Endothelial cell of umbilical vein (primary cell): ENCODE measurements at regions not wholly inside any gene's neighbourhood (a gene's known extent, or its start where the extent isn't known, plus 50 kb on each side); places are given as distances from the start of the nearest gene placed in this dataset.
"Not testable (repeated sequence)": the region's sequence is repeated elsewhere in the genome, so short reads cannot be mapped to it uniquely, and the experiment has no call there.

ENCODE experiments used
- BruUV-seq: library from RNA; stranded (reverse); fragments of 400-500 nt; replicated peaks from 2 replicates; lab custom pipeline; 2021; lab: Mats Ljungman, UMichigan
- CTCF ChIA-PET: fragments of 300-600, 350-600 bp; sonication (Branson Sonifier 250); formaldehyde crosslinking; loops from one replicate; lab custom pipeline; 2021; ENCODE audit warnings: antibody characterized with exemption, inconsistent platforms; lab: Charles Lee
- POLR2A ChIA-PET: fragments of 300-600, 350-600 bp; sonication (Branson Sonifier 250); formaldehyde crosslinking; loops from one replicate; lab custom pipeline; 2021; ENCODE audit warnings: antibody characterized with exemption, inconsistent platforms; lab: Charles Lee
- DNase-seq: peaks from one replicate; pipeline ENCODE4 v3.0.0-alpha.2; 2011; ENCODE audit warnings: low read depth, low spot score
- FAIRE-seq: peaks from 2 replicates; lab custom pipeline; 2011; peaks lifted over from hg19 to GRCh38; lab: Jason Lieb, UNC
- H2AFZ ChIP-seq: 2 replicates; pipeline ENCODE4 v1.6.0; 2012; ENCODE audit warnings: low read depth, low read length, control low read depth, inconsistent platforms
- H3K27ac ChIP-seq: 2 replicates; pipeline ENCODE4 v1.5.1; 2011; ENCODE audit warnings: low read depth, mild to moderate bottlenecking, control low read depth, low read length, moderate library complexity; ENCODE audit not compliant: insufficient read depth
- H3K27me3 ChIP-seq, 2 experiments: 2 replicates each; pipeline versions ENCODE4 v1.6.0 to v1.6.1; 2011; ENCODE audit warnings: low read length in 2 of 2, mixed read lengths in 1 of 2; ENCODE audit not compliant: control insufficient read depth in 2 of 2, insufficient read depth in 2 of 2
- H3K36me3 ChIP-seq, 2 experiments: 2 replicates in 1 of 2; 3 replicates in 1 of 2; pipeline ENCODE4 v1.5.1; 2011; ENCODE audit warnings: low read length in 2 of 2, mild to moderate bottlenecking in 1 of 2, moderate library complexity in 1 of 2; ENCODE audit not compliant: control insufficient read depth in 2 of 2, insufficient read depth in 2 of 2; ENCODE audit errors: extremely low read depth in 1 of 2
- H3K4me1 ChIP-seq: 3 replicates; pipeline ENCODE4 v1.5.1; 2011; ENCODE audit warnings: mild to moderate bottlenecking, low read length; ENCODE audit not compliant: control insufficient read depth, insufficient read depth; ENCODE audit errors: extremely low read depth
- H3K4me2 ChIP-seq: 2 replicates; pipeline ENCODE4 v1.6.1; 2011; ENCODE audit warnings: low read length, control low read depth, mixed read lengths; ENCODE audit not compliant: insufficient read depth
- H3K4me3 ChIP-seq, 3 experiments: fragments of 200-600 bp in 1 of 3; sonication (generic), shearing (Covaris generic) in 1 of 3; replicated peaks in 1 of 3; 2 replicates each; pipeline ENCODE4 v1.5.1; 2011 to 2016; ENCODE audit warnings: control low read depth in 3 of 3, low read length in 3 of 3, mild to moderate bottlenecking in 2 of 3, inconsistent platforms in 1 of 3, low read depth in 1 of 3, moderate library complexity in 1 of 3; ENCODE audit not compliant: insufficient read depth in 1 of 3
- H3K79me2 ChIP-seq: 2 replicates; pipeline ENCODE4 v1.6.0; 2012; ENCODE audit warnings: low read length, inconsistent platforms; ENCODE audit not compliant: control insufficient read depth, insufficient read depth
- H3K9ac ChIP-seq: replicated peaks from 2 replicates; pipeline ENCODE3; 2011; ENCODE audit warnings: low read length, control low read depth; ENCODE audit not compliant: insufficient read depth; ENCODE audit errors: extremely low read depth
- H3K9me1 ChIP-seq: replicated peaks from 3 replicates; pipeline ENCODE4 v1.6.0; 2011; ENCODE audit warnings: mild to moderate bottlenecking, low read length; ENCODE audit not compliant: control insufficient read depth, insufficient read depth; ENCODE audit errors: extremely low read depth
- H3K9me3 ChIP-seq: replicated peaks from 2 replicates; pipeline ENCODE4 v1.5.1; 2012; ENCODE audit warnings: low read length, inconsistent platforms; ENCODE audit not compliant: control insufficient read depth, insufficient read depth
- H4K20me1 ChIP-seq: replicated peaks from 2 replicates; pipeline ENCODE3; 2011; ENCODE audit warnings: mild to moderate bottlenecking, low read length; ENCODE audit not compliant: control insufficient read depth, insufficient read depth; ENCODE audit errors: extremely low read depth
- CTCF ChIP-seq, 2 donors: IDR thresholded peaks; 1 replicate in 1 of 2; 2 replicates in 1 of 2; pipeline ENCODE4 v1.5.1; 2011; ENCODE audit warnings: low read length in 2 of 2, mild to moderate bottlenecking in 2 of 2, moderate library complexity in 2 of 2, control low read depth in 1 of 2, inconsistent platforms in 1 of 2, low read depth in 1 of 2; ENCODE audit not compliant: insufficient read depth in 1 of 2; ENCODE audit errors: extremely low read depth in 1 of 2
- EZH2 ChIP-seq: IDR thresholded peaks from 2 replicates; pipeline ENCODE4 v1.6.1; 2012; ENCODE audit warnings: borderline replicate concordance, low read depth, mild to moderate bottlenecking, moderate library complexity, low read length, inconsistent platforms; ENCODE audit not compliant: severe bottlenecking
- FOS ChIP-seq: IDR thresholded peaks from 2 replicates; pipeline ENCODE4 v1.6.1; 2011; ENCODE audit warnings: mild to moderate bottlenecking, low read length, moderate library complexity, borderline replicate concordance; ENCODE audit not compliant: insufficient read depth
- GATA2 ChIP-seq: IDR thresholded peaks from 2 replicates; pipeline ENCODE4 v1.7.0; 2011; ENCODE audit warnings: low read depth, mild to moderate bottlenecking, moderate library complexity, mixed read lengths, low read length; ENCODE audit not compliant: insufficient read length, insufficient read depth
- JUN ChIP-seq: IDR thresholded peaks from 2 replicates; pipeline ENCODE4 v1.6.1; 2011; ENCODE audit warnings: borderline replicate concordance, low read depth; ENCODE audit not compliant: insufficient read length, insufficient read depth
- MAX ChIP-seq: IDR thresholded peaks from 2 replicates; pipeline ENCODE4 v1.6.1; 2011; ENCODE audit not compliant: insufficient read depth, insufficient read length
- MYC ChIP-seq: IDR thresholded peaks from one replicate; pipeline ENCODE4 v1.6.1; 2011; ENCODE audit warnings: mild to moderate bottlenecking, low read depth, low read length
- POLR2A ChIP-seq: IDR thresholded peaks from 2 replicates; pipeline ENCODE4 v1.6.1; 2012; ENCODE audit warnings: low read depth, mild to moderate bottlenecking, control low read depth, low read length
- POLR2AphosphoS5 ChIP-seq: IDR thresholded peaks from 2 replicates; pipeline ENCODE4 v1.6.1; 2012; ENCODE audit warnings: low read depth, mild to moderate bottlenecking, control low read depth, low read length, moderate library complexity; ENCODE audit not compliant: insufficient read depth
- dilution Hi-C: fragments of 300-500 bp; cut with MboI; formaldehyde crosslinking; loops from one replicate; pipeline ENCODE4 v1.15.0; 2019; ENCODE audit warnings: low sequenced_read_pairs; ENCODE audit not compliant: extremely low pct_ligation_motif_present
- intact Hi-C: fragments of 100-400 bp; cut with micrococcal nuclease; formaldehyde crosslinking; loops from one replicate; pipeline ENCODE4 v1.10.0; 2022

GRCh38 chr5:43798740-43799139, 195.8 kb downstream of the NNT start:
- peaks cover 3% of the 10 kb centered on the region for H4K20me1 ChIP-seq
- intact Hi-C loops (no loop called here), dilution Hi-C loops (no loop called here)
- TF ChIP-seq JUN = no peak
- no peak for TF ChIP-seq MAX
- no peak for TF ChIP-seq EZH2
- no peak for TF ChIP-seq CTCF (IDR thresholded peaks at IDR 0.05; ENCODE audit: extremely low read depth in 1 of 2, insufficient read depth in 1 of 2, low read depth in 1 of 2, low read length in 2 of 2)
- no peak for TF ChIP-seq POLR2AphosphoS5
- TF ChIP-seq MYC = no peak
- TF ChIP-seq GATA2 = no peak
- TF ChIP-seq POLR2A = no peak
- no peak for TF ChIP-seq FOS
- no peak overlapping the region for H3K4me2 ChIP-seq
- POLR2A ChIA-PET = no interaction called here
- CTCF ChIA-PET = no interaction called here
- no peaks in the 10 kb centered on the region for H3K9me1 ChIP-seq
- H3K79me2 ChIP-seq = no peaks in the 10 kb centered on the region
- H3K4me3 ChIP-seq = no peak overlapping the region
- H3K36me3 ChIP-seq = no peaks in the 10 kb centered on the region
- DNase-seq = no peak
- no peak overlapping the region for H3K9ac ChIP-seq
- H3K27me3 ChIP-seq = no peaks in the 10 kb centered on the region
- H2AFZ ChIP-seq = no peak overlapping the region
- no peaks in the 10 kb centered on the region for H3K9me3 ChIP-seq
- no TSS peak for BruUV-seq
- no peaks in the 10 kb centered on the region for H3K4me1 ChIP-seq
- no peak overlapping the region for H3K27ac ChIP-seq
- FAIRE-seq = no peak

GRCh38 chr5:43791880-43792279, 188.9 kb downstream of the NNT start:
- FAIRE-seq, H4K20me1 ChIP-seq, intact Hi-C loops, H3K79me2 ChIP-seq, CTCF ChIA-PET, H3K9me1 ChIP-seq, H3K9me3 ChIP-seq, H3K27me3 ChIP-seq, H3K27ac ChIP-seq, H2AFZ ChIP-seq, dilution Hi-C loops, POLR2A ChIA-PET, H3K4me2 ChIP-seq, H3K9ac ChIP-seq, H3K4me3 ChIP-seq, H3K36me3 ChIP-seq, H3K4me1 ChIP-seq, BruUV-seq, DNase-seq: not testable (repeated sequence)
